ENCODE measurements at regions not wholly inside any gene's neighbourhood (a gene's known extent, or its start where the extent isn't known, plus 50 kb on each side); places are given as distances from the start of the nearest gene placed in this dataset.

DNA sequence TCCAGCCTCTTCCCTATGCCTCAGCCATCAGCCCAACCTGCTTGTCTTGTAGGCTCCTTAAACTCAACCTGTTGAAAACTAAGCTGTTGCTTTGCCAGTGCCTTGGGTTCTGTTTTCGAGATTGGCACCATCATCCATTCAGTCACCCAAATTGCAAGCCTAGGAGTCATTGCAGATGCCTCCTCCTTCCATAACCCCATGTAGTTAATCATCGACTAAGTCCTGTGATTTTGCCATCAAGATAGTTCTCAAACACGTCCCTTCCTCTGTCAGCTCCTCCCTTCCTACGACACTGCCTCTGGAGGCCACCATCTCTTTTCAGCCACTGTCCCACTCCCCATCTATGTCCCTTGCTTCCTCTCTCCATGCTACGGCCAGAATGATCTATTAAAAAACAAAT is 168.1 kb downstream of the RAB11FIP2 start:
- DNase-seq = no peak

DNA sequence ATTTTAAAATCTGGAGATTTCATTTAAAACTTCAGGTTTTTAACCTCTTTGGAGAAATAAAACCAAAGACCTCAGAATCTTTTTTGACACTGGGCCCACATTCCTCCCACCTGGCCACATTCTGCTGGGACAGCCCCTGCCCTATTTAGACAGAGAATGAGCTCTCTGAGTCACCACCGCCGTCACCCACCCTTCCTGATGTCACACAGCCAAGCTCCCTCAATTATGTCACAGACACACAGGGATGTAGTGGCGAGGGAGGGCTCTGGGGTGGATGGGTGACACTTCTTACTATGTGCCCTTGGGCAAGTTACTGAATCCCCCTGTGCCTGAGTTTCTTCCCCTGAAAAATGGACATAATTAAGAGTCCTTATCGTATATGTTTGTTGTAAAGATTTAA is 162.6 kb downstream of the RAB11FIP2 start:
- DNase-seq = no peak

DNA sequence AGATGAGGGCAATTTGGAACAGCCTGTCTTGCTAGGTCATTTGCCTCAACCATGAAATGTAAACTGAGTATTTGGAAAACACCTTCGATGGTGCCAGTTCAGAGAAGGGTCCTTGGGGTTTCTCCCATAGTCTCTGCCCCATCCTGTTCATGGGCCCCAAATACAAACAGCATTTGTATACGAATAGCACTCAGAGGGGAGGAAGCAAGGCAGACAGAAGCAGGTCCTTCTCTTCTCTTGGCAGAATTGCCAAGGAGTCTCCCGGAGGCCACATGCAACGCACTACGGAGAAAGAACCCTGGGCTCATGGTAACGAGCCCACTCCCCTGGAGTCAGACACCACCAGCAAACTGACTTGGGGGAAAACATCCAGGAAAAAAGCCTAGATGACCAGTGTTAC is 162.1 kb downstream of the RAB11FIP2 start:
- no peak for DNase-seq

DNA sequence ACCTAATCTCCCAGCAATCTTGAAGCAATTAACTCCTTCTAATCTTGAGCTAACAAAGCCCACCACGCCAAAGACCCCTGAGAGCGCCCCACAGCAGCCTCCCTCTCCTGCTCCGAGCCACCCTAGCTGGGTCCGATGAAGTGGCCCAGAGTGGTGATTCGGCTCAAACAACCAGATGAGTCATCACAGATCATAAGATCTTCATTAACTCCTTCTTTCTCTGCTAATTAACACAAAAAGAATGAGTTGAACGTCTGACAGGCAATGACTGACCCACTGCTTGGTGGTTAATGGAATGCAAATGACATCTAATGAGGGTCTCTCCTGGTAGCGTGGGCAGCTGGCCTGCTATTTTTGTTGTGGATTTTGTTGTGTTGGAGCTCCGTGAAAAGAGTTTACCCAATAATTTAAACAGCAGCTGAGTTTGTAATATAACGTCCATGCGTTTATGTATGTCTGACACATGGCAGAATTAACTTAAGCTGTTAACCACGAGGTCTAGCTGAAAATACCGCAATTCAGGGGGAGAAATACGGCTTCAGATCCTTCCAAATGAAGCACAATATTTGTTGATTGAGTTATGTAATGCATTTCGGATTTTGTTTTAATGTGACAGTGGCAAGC is 161.4 kb downstream of the RAB11FIP2 start:
- DNase-seq = peak; percentile 57

DNA sequence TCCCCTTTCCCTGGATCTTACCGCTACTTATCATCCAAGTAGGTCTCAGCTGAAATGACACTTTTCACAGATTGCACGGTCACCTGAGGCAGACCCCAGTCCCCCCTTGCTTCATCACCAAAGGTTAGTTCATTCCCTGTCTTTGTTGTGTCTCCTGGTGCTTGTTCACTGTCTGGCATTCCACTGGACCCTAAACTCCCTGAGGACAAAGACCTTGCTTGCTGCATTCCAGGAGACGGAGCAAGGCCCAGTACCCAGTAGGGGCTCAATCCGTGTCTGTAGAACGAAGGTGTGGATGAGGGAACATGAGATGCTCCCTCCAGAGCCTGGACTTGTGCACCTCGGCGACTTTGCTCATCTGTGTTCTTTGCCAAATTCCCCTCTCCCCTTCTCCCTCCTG is 160.0 kb downstream of the RAB11FIP2 start:
- no peak for DNase-seq

DNA sequence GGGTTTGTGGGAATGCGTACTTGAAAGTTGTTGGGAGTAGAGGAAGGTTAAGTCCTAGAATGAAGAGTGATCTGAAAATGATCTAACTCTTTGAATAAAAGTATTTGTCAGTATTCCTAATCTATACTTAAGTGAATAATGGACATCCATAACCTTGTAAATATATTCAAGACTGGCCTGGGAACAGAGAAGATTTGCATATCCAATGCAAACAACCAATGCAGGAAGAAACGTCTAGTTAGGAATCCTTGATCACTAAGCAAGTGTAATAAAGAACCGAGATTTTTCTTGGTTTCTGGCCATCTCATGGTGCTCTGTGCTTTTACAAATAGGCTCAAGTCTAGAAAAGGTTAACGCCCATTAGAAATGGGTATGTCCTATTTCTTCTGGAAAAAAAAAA is 157.1 kb downstream of the RAB11FIP2 start:
- DNase-seq = no peak

DNA sequence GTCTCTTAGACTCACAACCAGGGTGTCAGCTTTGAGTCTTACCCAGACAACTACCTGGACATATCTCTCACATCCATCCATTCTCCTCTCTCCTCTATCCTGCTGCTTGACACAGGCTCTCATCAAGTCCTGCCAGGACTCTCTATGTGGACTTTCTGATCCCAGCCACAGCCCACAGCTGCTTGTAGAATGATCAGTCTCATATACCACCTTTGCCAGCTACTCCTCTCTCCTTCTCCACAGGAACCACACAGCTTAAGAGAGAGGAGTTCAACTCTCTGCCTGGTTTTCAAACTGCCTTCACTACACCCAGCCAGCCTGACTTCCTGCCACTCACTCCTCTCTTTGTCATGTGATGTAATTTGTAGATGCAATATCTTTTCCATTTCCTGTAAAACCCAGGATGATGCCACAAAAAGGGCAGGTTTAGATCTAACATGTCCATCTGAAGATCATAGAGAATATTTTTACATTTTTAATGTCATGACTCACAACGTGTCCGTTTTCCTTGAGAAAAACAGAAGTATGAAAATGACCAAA is 154.0 kb downstream of the RAB11FIP2 start:
- no peak for DNase-seq

DNA sequence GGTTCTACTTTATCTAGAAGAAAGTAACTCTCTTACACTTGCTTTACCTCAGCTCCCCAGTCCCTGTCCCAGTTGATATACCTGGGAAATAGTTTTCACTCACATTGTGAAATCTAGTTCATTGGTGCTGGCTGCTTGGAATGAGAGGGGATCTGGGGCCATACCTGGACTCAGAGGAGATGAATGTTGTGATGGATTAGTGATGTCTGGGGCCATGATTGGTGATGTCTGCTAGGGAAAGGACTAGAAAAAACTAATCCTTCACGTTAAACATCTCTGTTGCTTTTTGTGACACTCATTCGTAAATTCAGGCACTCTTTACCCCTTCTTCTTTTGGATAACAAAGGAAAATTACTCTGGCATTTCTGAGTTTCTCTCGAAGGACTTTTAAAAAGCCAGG is 152.4 kb downstream of the RAB11FIP2 start:
- DNase-seq = no peak

DNA sequence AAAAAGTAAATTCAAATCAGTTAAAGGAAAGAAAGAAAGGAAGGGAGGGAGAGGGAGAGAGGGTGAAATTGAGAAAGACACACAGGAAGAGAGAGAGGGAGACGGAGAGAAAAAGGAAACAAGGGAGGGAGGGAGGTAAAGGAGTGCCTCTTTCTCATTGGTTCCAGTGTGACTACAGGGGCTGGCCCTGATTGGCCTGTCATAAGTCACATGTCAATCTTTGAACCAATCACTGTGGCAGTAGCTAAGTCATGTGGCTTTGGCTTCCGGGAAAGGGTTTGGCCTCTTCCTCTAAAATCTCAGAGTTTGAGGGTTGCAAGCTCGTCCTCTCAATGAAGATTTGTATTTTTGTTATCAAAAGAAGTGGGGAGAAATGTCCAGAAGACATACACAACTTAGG is 150.2 kb downstream of the RAB11FIP2 start:
- DNase-seq = no peak

DNA sequence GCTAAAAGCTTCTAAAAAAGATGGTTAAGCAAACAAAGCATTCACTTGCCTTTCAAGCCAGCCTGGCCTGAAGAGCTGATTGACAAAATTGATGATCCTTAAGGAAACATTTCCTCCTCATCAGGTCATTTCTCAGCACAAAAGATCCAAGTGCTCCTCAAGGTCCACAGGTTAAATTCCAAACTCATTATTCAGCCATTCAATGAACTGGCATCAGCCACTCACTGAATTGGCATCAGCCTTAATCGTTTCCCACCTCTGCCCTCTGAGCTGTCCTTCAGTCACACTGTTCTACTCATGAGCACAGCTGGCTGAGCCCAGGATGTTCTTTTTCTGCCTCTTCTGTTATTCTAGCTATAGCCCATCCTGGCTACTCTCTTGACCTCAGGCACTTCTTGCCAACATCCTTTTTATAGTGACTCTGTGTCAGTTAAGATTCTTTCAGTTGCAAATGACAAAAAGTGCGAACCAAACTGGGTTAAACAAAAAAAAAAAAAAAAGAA is 147.5 kb downstream of the RAB11FIP2 start:
- DNase-seq = no peak

DNA sequence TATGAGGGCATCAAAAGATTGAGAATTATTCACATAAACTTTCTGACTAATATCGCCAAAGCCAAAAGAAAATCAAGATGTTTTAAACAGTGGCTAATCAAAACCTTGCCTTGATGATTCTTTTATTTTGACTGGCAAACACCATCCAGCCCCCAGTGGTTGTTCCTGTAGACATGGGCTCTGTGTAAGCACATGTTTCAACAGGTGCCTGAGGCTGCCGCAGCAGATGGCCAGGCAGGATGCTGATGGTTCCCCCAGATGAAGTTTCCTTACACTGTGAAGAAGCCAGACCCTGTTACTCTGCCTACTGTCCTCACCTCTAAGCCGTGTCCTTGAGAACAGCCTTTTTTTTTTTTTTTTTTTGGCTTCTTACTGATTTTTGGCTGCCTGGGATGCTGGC is 146.5 kb downstream of the RAB11FIP2 start:
- no peak for DNase-seq

DNA sequence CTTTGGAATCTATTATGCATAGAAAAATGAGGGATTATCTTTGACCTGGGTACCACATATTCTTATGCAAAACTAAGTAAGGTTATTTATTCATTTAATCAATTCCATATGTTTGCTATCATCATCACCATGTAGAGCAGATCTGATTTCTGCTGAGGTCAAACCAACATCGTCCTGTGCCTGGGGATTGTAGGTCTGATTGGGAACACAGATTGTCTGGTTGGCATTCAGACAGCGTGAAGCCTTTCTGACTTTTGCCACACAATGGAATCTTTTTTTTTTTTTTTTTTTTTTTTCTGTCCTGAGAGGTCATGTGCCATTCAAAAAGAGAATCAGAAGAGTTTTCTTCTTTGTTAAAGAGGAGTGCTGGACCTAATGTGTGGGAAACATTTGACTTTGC is 142.9 kb downstream of the RAB11FIP2 start:
- DNase-seq = no peak

DNA sequence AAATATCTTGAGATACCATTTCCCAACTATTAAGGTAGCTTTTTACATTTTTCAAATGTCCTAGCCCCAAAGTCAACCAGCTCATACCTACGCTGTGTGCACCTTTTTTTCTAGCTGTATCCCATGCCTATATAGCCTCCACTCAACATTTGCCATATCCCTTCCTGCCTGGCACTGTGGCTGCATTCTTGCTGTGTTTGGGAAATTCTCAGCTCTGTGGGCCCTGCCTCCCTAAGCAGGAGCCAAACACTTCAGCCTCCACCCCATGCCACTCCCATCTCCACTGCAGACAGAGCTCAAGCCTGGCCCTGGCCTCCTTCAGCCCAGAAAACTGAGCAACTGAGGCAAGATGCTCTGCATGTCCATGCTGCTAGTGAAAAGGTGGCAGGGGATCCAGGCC is 141.3 kb downstream of the RAB11FIP2 start:
- no peak for DNase-seq

DNA sequence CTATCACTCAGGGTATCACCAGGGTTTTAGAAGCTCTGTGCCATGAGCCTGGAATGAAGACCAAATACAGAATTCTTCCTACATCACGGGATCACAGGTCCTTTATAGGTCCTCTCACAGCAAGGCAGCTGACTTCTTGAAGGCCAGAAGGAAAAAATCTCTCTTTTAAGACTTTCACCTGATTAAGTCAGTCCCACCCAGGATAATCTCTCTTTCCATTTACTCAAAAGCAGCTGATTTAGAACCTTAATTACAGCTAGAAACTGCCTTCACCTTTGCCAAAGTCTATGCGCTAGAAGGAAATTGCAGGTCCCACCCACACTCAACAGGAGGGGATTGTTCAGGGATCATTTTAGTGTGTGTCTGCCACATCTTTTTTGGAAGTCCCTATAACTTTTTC is 135.1 kb downstream of the RAB11FIP2 start:
- no peak for DNase-seq

DNA sequence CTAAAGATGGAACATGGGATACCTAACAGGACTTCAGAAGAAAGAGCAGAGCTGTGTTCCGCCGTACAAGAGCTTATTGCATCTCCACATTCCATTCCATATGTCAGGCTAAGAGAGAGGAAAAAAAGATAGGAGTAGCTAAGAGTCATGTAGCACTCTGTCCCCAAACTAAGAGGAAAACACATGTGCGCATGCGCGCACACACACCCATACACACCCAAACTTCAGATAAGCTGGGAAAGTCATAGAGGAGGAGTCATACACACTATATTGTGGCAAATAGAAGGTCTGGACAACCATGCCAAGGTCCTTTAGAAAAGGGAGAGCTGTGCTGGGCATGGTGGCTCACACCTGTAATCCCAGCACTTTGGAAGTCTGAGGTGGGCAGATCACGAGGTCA is 132.4 kb downstream of the RAB11FIP2 start:
- no peak for DNase-seq

DNA sequence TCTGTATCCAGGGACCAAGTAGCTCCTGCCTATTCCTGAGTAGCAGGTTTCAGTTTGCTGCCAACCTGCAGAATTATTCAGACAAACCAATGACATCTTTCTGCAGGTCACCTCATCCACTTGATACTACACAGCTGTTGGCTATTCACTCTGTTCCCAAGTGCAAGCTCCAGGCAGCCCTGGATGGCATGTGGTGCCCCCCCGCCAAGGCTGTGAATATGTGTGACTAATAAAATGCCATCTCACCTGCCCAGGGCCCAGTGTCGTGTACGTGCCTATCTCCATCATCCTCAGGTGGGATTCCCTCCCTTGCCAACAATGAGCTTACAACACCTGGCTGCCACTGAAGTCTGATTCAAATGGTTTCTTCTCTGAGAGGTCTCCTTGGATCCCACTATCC is 125.8 kb downstream of the RAB11FIP2 start:
- DNase-seq = no peak

DNA sequence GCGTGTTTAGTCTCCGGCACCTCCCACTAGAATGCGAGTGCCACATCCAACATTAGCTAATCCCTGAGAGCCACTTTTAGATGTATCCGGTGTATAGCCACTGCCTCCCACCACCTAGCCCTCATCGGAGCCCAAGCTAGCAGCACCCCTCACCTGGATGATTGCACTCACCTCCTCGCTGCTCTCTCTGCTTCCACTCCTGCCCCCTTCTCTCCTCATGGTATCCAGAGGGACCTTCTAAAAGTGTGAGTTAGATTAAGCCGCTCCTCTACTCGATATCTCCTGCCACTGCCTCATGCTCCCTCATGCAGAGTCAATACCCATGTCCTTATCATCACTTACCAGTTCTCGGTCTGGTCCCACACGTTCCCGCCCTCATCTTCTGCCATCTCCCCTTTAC is 125.3 kb downstream of the RAB11FIP2 start:
- no peak for DNase-seq

DNA sequence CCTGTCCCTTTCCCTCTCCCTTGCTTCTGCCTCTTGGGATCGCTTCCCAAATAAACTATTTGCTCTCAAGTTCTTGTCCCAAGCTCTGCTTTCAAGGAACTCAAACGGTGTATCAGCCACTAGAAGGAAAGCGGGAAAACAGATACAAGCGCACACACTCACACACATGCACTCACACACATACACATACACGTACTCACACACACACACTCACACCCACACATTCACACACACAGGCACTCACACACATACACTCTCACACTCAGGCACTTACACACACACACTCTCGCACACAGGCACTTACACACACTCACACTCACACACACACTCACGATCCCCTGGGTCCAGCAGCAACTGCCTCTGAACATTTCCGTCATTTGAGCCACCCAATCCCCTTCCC is 121.9 kb downstream of the RAB11FIP2 start:
- no peak for DNase-seq

DNA sequence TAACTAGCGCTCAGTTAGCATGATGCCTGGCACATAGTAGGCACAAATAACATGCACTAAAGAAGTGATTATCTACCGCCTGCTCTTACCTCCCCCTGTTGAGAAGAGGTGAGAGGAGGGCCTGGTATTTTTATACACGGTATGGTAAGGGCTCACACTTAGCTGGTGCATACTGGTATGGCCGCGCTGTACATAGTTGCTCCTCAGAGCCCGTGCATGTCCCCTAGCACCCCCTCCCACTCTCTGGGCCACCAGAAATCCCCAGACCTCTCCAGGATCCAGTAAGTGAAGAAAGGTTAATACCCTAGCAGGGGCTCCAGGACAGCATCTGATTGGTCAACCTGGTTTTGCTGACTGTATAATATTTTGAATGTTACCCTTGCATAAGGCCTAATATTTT is 121.4 kb downstream of the RAB11FIP2 start:
- no peak for DNase-seq

DNA sequence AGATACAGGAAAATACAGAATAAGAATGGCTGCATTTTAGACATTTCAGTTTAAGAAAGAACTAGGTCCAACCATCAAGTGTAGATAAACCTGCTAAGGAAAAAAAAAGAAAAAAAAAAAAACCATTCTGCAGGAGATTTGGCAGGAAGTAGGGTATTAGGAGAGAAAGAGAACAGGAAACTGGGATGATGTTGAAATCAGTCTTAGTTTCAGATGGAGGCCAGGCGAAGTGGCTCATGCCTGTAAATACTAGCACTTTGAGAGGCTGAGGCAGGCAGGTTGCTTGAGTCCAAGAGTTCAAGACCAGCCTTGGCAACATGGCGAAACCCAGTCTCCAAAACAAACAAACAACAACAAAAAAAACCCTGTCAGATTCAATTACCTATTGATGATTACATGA is 120.2 kb downstream of the RAB11FIP2 start:
- DNase-seq = no peak

DNA sequence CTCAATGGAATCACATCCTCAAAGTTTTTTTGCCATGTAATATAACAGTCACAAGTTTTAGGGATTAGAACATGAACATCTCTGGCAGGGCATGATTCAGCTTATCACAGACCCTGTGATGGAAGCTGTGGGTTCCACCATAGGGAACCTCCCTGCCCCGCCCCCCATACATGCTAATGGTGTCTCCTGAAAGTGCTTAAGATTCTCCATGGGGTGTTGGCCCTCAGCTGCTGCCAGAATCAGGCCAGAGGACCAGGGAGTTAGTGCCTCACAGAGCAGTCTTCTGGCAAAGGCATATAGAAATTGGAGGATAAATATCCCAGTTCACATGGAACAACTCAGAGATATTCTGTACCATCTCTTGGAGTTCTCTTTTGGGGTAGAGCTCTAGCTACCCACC is 119.4 kb downstream of the RAB11FIP2 start:
- DNase-seq = no peak

DNA sequence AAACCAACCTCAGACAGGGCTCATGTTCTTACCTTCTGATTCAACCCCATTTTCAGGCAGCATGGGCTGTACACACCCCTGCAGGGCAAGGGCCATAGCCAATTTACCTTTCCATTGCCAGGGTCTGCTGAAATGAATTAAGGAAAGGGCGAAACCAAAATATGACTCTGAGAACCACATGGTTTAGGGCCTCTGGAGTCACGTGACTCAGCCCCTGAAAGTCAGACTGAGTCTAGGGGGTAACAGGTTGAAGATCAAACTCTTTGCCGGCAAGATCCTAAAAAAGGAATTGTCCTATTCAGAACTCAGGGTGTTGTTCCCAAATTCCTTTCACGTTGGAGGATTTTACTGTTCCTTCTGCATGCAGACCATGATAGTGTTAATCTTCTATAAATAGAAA is 118.9 kb downstream of the RAB11FIP2 start:
- no peak for DNase-seq

DNA sequence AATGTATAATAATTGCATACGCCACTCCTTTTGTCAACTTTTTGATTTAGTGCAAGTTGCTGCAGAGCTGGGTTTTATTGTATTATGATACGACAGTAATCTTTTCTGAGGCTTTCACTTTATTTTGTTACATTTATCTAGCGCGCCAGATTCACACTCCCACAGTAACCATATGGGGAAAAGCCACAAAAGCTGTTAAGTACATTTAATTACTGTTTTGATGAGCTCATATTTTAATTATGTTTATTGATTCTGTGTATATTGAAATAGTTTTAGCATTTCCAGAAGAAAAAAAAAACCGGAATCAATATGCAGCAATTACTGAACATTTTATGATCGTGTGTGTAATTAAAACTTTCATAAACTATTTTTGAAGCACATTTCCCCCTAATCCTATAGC is 118.5 kb downstream of the RAB11FIP2 start:
- no peak for DNase-seq

DNA sequence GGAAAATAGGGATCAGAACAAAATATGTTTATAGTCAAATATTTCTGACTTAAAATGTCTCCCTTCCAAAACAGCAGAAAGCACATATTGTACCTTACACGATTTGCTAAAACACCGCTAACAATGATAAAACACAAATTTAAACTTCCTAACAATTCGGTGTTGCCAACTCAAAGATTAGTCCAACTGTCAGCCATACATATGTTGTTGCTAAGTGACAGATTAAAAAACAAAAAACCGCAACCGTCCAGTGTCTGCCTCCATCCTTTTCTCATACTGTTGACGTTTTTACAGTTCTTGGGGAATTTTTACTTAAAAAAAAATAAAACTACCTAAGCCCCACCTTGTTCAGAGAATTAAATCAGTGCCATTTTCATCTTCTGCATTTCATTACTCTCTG is 118.0 kb downstream of the RAB11FIP2 start:
- no peak for DNase-seq

DNA sequence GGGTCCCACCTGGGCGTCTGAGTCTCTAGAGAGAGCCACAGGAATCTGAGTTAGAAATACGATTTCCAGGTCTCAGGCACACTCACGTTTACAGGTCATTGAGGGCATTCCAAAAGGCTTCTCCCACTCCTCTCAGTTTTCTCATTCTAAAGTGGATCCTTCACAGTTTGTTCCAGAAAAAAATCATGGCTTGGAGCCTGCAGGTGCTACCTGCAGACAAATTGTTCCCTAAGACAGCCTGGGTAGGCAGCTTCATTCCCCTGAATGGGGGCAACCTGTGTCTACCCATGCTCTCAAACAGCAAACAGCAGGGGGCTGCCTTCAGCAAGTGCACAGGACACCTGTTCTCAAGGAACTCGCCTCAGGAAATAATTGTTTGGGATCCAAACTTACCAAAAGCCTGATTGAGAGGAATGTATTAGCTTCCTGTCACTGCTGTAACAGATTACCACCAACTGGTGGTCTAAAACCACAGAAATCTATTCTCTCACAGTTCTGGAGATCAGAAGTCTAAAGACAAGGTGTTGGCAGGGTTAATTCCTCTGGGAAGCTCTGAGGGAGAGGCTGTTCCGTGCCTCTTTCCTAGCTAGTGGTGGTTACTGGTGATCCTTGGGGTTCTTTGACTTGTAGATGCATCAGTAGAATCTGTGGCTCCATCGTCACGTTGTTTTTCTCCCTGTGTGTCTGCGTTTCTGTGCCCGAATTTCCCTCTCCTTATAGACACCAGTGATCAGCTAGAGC is 117.2 kb downstream of the RAB11FIP2 start:
- DNase-seq = no peak

All from eye (tissue), 1 donor.